Astrocyte of the cerebellum (primary cell): ENCODE measurements at regions not wholly inside any gene's neighbourhood (a gene's known extent, or its start where the extent isn't known, plus 50 kb on each side); places are given as distances from the start of the nearest gene placed in this dataset.
A peak's percentile ranks its signal among the peaks of the same experiment; 100 is the strongest.

Experiments
- DNase-seq: peaks from one replicate; pipeline ENCODE4 v3.0.0-alpha.2; 2011; ENCODE audit warnings: low read depth
- H3K4me3 ChIP-seq: 2 replicates; pipeline ENCODE4 v1.5.1; 2011; ENCODE audit warnings: mild to moderate bottlenecking, low read depth, low read length, moderate library complexity
- CTCF ChIP-seq: IDR thresholded peaks from 2 replicates; pipeline ENCODE4 v1.5.1; 2012; ENCODE audit warnings: low read length, low read depth, moderate library complexity, mild to moderate bottlenecking; ENCODE audit errors: missing control alignments
- in situ Hi-C: cut with HindIII; loops from 2 replicates; pipeline ENCODE4 v1.10.0; 2017; ENCODE audit warnings: low sequenced_read_pairs

- no peak for TF ChIP-seq CTCF
- in situ Hi-C loops: no loop called here
- H3K4me3 ChIP-seq: no peak overlapping the region
- DNase-seq: no peak
Measured at GRCh38 chr9:90547896-90548295, 94.7 kb downstream of the DIRAS2 start.

GRCh38 chr9:90552317-90552716, 90.3 kb downstream of the DIRAS2 start:
- no peak overlapping the region for H3K4me3 ChIP-seq
- DNase-seq: no peak
- in situ Hi-C loops: no loop called here
- TF ChIP-seq CTCF: no peak

GRCh38 chr9:90555351-90556057, 87.1 kb downstream of the DIRAS2 start:
- DNase-seq: no peak
- H3K4me3 ChIP-seq: no peak overlapping the region
- in situ Hi-C loops: no loop called here
- TF ChIP-seq CTCF: no peak

- H3K4me3 ChIP-seq: no peak overlapping the region
- no peak for TF ChIP-seq CTCF
- in situ Hi-C loops: no loop called here
- DNase-seq: no peak
Measured at GRCh38 chr9:90556897-90557675, 85.5 kb downstream of the DIRAS2 start.

- peak; percentile 40 for DNase-seq
- no peak for TF ChIP-seq CTCF
- in situ Hi-C loops: no loop called here
- H3K4me3 ChIP-seq: no peak overlapping the region
Measured at GRCh38 chr9:90559075-90560073, 83.2 kb downstream of the DIRAS2 start.
